Osteocyte (in vitro differentiated cells): ENCODE measurements at regions not wholly inside any gene's neighbourhood (a gene's known extent, or its start where the extent isn't known, plus 50 kb on each side); places are given as distances from the start of the nearest gene placed in this dataset.

Experiments used
- DNase-seq: peaks from one replicate; pipeline ENCODE4 v3.0.0; 2021; ENCODE audit warnings: mixed read lengths; ENCODE audit not compliant: unreplicated experiment; ENCODE audit errors: extremely low spot score
- H3K27ac Mint-ChIP-seq: one replicate; pipeline ENCODE4 v1.8.0; 2021; ENCODE audit warnings: mild to moderate bottlenecking, mixed read lengths; ENCODE audit not compliant: unreplicated experiment
- H3K27me3 Mint-ChIP-seq: one replicate; pipeline ENCODE4 v1.8.0; 2021; ENCODE audit warnings: mixed read lengths; ENCODE audit not compliant: unreplicated experiment
- H3K36me3 Mint-ChIP-seq: one replicate; pipeline ENCODE4 v1.8.0; 2021; ENCODE audit warnings: mixed read lengths; ENCODE audit not compliant: unreplicated experiment
- H3K4me1 Mint-ChIP-seq: one replicate; pipeline ENCODE4 v1.8.0; 2021; ENCODE audit warnings: mixed read lengths; ENCODE audit not compliant: unreplicated experiment
- H3K4me3 Mint-ChIP-seq: one replicate; pipeline ENCODE4 v1.8.0; 2021; ENCODE audit warnings: mild to moderate bottlenecking, moderate library complexity, mixed read lengths; ENCODE audit not compliant: unreplicated experiment
- H3K9me3 Mint-ChIP-seq: one replicate; pipeline ENCODE4 v1.8.0; 2021; ENCODE audit warnings: mixed read lengths; ENCODE audit not compliant: unreplicated experiment
- CTCF ChIP-seq: fragments of 200-600 bp; sonication (generic); IDR thresholded peaks from 2 replicates; pipeline ENCODE4 v1.5.0; 2021; ENCODE audit warnings: antibody characterized with exemption, mild to moderate bottlenecking, moderate library complexity

- no peak overlapping the region for H3K27ac Mint-ChIP-seq
Measured at GRCh38 chr13:43981512-43982301, 102.0 kb downstream of the LACC1 start.

GRCh38 chr13:43983373-43983772 is 103.7 kb downstream of the LACC1 start:
- TF ChIP-seq CTCF = no peak
- no peak for DNase-seq
- Mint-ChIP-seq H3K4me1 (peaks cover 6% of the 10 kb centered on the region), H3K27ac (no peak overlapping the region), H3K36me3 (no peaks in the 10 kb centered on the region), H3K27me3 (no peaks in the 10 kb centered on the region), H3K4me3 (no peak overlapping the region), H3K9me3 (no peaks in the 10 kb centered on the region)

More at GRCh38 chr13:43981512-43982301, 102.0 kb downstream of the LACC1 start:
- Mint-ChIP-seq H3K36me3 (no peaks in the 10 kb centered on the region), H3K9me3 (no peaks in the 10 kb centered on the region), H3K27me3 (peaks cover 10% of the 10 kb centered on the region), H3K4me1 (peaks cover 12% of the 10 kb centered on the region), H3K4me3 (no peak overlapping the region)
- TF ChIP-seq CTCF = no peak
- DNase-seq = no peak

- Mint-ChIP-seq H3K4me3 (no peak overlapping the region), H3K4me1 (peaks cover 5% of the 10 kb centered on the region), H3K27me3 (no peaks in the 10 kb centered on the region), H3K9me3 (no peaks in the 10 kb centered on the region), H3K36me3 (no peaks in the 10 kb centered on the region), H3K27ac (no peak overlapping the region)
- TF ChIP-seq CTCF = no peak
- no peak for DNase-seq
Measured at GRCh38 chr13:43984292-43984691, 104.6 kb downstream of the LACC1 start.

GRCh38 chr13:43985422-43986072 is 105.8 kb downstream of the LACC1 start:
- Mint-ChIP-seq H3K36me3 (no peaks in the 10 kb centered on the region), H3K9me3 (no peaks in the 10 kb centered on the region), H3K27me3 (no peaks in the 10 kb centered on the region), H3K4me1 (no peaks in the 10 kb centered on the region), H3K4me3 (no peak overlapping the region), H3K27ac (no peak overlapping the region)
- no peak for DNase-seq
- TF ChIP-seq CTCF = no peak

- Mint-ChIP-seq H3K36me3 (no peaks in the 10 kb centered on the region), H3K4me3 (no peak overlapping the region), H3K27me3 (peaks cover 6% of the 10 kb centered on the region), H3K27ac (no peak overlapping the region), H3K4me1 (no peaks in the 10 kb centered on the region), H3K9me3 (no peaks in the 10 kb centered on the region)
- no peak for TF ChIP-seq CTCF
- no peak for DNase-seq
Measured at GRCh38 chr13:43986421-43986981, 106.8 kb downstream of the LACC1 start.
